Liver (tissue), 3 donors: ENCODE measurements at regions not wholly inside any gene's neighbourhood (a gene's known extent, or its start where the extent isn't known, plus 50 kb on each side); places are given as distances from the start of the nearest gene placed in this dataset.

ENCODE experiments used
- JUND ChIP-seq, 2 donors: IDR thresholded peaks; 2 replicates each; pipeline ENCODE4 v1.6.1; 2016; ENCODE audit warnings: antibody characterized with exemption in 2 of 2
- RAD21 ChIP-seq, 2 donors: IDR thresholded peaks; 2 replicates each; pipeline ENCODE4 v1.6.1; 2016; ENCODE audit warnings: antibody characterized with exemption in 2 of 2, mild to moderate bottlenecking in 2 of 2
- TAF1 ChIP-seq: conservative IDR thresholded peaks from 2 replicates; pipeline ENCODE4 v1.6.1; 2016; ENCODE audit warnings: antibody characterized with exemption, mild to moderate bottlenecking
- TF ChIP-seq, protein P1 (sequence below): IDR thresholded peaks from 2 replicates; pipeline ENCODE4 v1.6.1; 2016; ENCODE audit warnings: antibody characterized with exemption
- TF ChIP-seq, protein P2 (sequence below): fragments of 150-350 bp; IDR thresholded peaks from 2 replicates; pipeline ENCODE4 v1.5.1; 2017; ENCODE audit warnings: improper control_type of control experiment, low read depth, low read length; ENCODE audit not compliant: missing input control
- TF ChIP-seq, protein P3 (sequence below): IDR thresholded peaks from 2 replicates; pipeline ENCODE4 v1.6.1; 2016; ENCODE audit warnings: antibody characterized with exemption
- TF ChIP-seq, protein P4 (sequence below): IDR thresholded peaks from 2 replicates; pipeline ENCODE4 v1.6.1; 2016; ENCODE audit warnings: antibody characterized with exemption, mild to moderate bottlenecking
- donor health status: healthy.
- donor health status: healthy.

DNA sequence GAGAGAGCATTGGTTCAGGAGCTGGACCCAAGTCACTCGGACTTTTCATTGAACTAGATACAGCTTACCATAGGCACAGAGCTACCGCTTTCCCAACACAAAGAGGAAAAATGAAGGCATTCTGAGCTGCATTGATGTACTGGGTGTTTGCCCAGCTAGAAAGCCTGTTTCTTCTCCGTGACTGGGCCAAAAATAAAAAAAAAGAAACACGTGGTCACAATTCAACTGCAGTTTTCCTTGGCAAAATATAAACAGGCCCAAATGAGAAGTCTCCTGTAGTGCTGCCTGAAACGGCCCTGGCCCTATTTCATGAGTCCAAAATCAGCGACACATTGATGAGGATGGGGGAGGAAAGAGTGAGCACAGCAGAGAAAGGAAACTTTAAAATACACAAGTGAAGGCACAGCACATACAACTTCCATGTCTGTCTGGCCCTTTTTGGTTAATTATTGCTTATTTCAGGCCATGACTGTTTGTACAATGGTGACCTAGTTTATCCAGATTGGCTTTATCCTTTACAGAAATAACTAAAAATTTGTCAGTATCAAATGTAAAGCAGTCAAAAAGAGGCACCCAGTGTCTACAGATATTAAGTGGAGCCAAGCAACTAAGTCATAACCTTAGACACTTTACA lies 179.7 kb downstream of the ICOS start:
- TF ChIP-seq, protein P1, sequence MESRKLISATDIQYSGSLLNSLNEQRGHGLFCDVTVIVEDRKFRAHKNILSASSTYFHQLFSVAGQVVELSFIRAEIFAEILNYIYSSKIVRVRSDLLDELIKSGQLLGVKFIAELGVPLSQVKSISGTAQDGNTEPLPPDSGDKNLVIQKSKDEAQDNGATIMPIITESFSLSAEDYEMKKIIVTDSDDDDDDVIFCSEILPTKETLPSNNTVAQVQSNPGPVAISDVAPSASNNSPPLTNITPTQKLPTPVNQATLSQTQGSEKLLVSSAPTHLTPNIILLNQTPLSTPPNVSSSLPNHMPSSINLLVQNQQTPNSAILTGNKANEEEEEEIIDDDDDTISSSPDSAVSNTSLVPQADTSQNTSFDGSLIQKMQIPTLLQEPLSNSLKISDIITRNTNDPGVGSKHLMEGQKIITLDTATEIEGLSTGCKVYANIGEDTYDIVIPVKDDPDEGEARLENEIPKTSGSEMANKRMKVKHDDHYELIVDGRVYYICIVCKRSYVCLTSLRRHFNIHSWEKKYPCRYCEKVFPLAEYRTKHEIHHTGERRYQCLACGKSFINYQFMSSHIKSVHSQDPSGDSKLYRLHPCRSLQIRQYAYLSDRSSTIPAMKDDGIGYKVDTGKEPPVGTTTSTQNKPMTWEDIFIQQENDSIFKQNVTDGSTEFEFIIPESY: no peak
- TF ChIP-seq, protein P2, sequence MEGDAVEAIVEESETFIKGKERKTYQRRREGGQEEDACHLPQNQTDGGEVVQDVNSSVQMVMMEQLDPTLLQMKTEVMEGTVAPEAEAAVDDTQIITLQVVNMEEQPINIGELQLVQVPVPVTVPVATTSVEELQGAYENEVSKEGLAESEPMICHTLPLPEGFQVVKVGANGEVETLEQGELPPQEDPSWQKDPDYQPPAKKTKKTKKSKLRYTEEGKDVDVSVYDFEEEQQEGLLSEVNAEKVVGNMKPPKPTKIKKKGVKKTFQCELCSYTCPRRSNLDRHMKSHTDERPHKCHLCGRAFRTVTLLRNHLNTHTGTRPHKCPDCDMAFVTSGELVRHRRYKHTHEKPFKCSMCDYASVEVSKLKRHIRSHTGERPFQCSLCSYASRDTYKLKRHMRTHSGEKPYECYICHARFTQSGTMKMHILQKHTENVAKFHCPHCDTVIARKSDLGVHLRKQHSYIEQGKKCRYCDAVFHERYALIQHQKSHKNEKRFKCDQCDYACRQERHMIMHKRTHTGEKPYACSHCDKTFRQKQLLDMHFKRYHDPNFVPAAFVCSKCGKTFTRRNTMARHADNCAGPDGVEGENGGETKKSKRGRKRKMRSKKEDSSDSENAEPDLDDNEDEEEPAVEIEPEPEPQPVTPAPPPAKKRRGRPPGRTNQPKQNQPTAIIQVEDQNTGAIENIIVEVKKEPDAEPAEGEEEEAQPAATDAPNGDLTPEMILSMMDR: no peak
- TF ChIP-seq, protein P3, sequence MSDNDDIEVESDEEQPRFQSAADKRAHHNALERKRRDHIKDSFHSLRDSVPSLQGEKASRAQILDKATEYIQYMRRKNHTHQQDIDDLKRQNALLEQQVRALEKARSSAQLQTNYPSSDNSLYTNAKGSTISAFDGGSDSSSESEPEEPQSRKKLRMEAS: no peak
- TF ChIP-seq TAF1 (no peak), RAD21 (IDR thresholded peaks at IDR 0.05) (no peak), JUND (IDR thresholded peaks at IDR 0.05) (no peak)
- TF ChIP-seq, protein P4, sequence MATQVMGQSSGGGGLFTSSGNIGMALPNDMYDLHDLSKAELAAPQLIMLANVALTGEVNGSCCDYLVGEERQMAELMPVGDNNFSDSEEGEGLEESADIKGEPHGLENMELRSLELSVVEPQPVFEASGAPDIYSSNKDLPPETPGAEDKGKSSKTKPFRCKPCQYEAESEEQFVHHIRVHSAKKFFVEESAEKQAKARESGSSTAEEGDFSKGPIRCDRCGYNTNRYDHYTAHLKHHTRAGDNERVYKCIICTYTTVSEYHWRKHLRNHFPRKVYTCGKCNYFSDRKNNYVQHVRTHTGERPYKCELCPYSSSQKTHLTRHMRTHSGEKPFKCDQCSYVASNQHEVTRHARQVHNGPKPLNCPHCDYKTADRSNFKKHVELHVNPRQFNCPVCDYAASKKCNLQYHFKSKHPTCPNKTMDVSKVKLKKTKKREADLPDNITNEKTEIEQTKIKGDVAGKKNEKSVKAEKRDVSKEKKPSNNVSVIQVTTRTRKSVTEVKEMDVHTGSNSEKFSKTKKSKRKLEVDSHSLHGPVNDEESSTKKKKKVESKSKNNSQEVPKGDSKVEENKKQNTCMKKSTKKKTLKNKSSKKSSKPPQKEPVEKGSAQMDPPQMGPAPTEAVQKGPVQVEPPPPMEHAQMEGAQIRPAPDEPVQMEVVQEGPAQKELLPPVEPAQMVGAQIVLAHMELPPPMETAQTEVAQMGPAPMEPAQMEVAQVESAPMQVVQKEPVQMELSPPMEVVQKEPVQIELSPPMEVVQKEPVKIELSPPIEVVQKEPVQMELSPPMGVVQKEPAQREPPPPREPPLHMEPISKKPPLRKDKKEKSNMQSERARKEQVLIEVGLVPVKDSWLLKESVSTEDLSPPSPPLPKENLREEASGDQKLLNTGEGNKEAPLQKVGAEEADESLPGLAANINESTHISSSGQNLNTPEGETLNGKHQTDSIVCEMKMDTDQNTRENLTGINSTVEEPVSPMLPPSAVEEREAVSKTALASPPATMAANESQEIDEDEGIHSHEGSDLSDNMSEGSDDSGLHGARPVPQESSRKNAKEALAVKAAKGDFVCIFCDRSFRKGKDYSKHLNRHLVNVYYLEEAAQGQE: no peak
